Activated CD4-positive, alpha-beta T cell treated with anti-CD3 and anti-CD28 coated beads, Interleukin-2, amount 10 ng/mL, durations not matched to agents 24 days and 14 days (primary cell): ENCODE measurements at regions not wholly inside any gene's neighbourhood (a gene's known extent, or its start where the extent isn't known, plus 50 kb on each side); places are given as distances from the start of the nearest gene placed in this dataset.

ENCODE experiments used
- DNase-seq: peaks from one replicate; pipeline ENCODE4 v3.0.0; 2022
- H3K27ac Mint-ChIP-seq: one replicate; pipeline ENCODE4 v1.8.0; 2022; ENCODE audit warnings: mild to moderate bottlenecking, mixed read lengths
- H3K27me3 Mint-ChIP-seq: one replicate; pipeline ENCODE4 v1.8.0; 2022; ENCODE audit warnings: mixed read lengths
- H3K36me3 Mint-ChIP-seq: one replicate; pipeline ENCODE4 v1.8.0; 2022; ENCODE audit warnings: low read depth, mild to moderate bottlenecking, mixed read lengths
- H3K4me1 Mint-ChIP-seq: one replicate; pipeline ENCODE4 v1.8.0; 2021; ENCODE audit warnings: mixed read lengths
- H3K4me3 Mint-ChIP-seq: one replicate; pipeline ENCODE4 v1.8.0; 2022; ENCODE audit warnings: mild to moderate bottlenecking, moderate library complexity, mixed read lengths
- H3K9me3 Mint-ChIP-seq: one replicate; pipeline ENCODE4 v1.8.0; 2021; ENCODE audit warnings: mixed read lengths
- intact Hi-C: fragments of 100-400 bp; cut with micrococcal nuclease; formaldehyde crosslinking; loops from one replicate; pipeline ENCODE4 v1.15.1; 2023

GRCh38 chr2:223199531-223200515, 147.8 kb downstream of the KCNE4 start:
- Mint-ChIP-seq H3K4me3 (no peak overlapping the region), H3K9me3 (no peaks in the 10 kb centered on the region), H3K4me1 (no peaks in the 10 kb centered on the region), H3K27me3 (no peaks in the 10 kb centered on the region), H3K27ac (no peak overlapping the region), H3K36me3 (no peaks in the 10 kb centered on the region)
- no peak for DNase-seq
- intact Hi-C loops = no loop called here

DNA sequence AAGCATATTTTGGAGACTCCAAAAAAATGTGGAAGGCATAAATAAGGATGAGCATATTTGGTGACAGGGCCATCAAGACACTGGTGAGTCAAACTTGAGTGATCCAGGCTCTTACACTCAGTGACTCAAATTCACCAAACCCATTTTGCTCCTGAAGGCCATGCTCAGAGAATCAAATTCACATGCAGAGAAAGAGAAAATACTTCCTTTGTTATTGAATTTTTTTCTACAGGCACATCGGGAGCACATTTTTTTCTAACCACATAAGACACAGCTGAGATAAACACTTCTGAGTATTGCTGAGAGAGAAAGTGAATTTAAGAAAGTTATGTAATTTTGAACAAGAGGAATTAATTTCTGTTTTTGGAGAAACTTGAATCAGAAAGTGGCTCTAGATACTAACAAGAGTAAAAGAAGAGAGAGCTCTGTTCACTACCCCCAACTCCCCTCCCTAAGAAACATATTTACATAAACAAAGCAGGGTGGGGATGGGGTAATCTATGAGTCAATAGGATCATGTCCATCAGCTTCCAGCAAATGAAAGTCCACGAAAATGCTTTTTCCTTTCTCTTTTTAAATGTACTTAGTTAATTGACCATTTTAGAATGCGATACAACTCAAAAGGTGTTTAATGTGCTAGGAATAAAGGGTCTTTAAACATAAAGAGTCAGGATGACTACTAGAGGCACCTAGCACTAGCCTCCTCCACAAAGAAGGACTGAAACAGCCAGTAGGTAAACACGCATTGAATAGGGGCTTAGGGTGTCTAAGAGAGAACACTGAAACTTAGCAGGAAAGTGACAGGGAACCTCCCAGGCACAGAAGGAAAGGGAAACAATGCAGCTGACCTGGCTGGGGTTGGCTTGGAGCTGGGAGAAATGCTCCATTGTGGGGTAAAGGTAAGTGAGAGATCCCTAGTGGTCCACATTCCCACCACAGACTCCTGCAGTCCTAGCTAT, 152.3 kb downstream of the KCNE4 start:
- intact Hi-C loops = no loop called here
- H3K27ac Mint-ChIP-seq = no peak overlapping the region
- H3K36me3 Mint-ChIP-seq = no peaks in the 10 kb centered on the region
- DNase-seq = no peak
- no peaks in the 10 kb centered on the region for H3K9me3 Mint-ChIP-seq
- no peaks in the 10 kb centered on the region for H3K4me1 Mint-ChIP-seq
- H3K4me3 Mint-ChIP-seq = no peak overlapping the region
- H3K27me3 Mint-ChIP-seq = no peaks in the 10 kb centered on the region

DNA sequence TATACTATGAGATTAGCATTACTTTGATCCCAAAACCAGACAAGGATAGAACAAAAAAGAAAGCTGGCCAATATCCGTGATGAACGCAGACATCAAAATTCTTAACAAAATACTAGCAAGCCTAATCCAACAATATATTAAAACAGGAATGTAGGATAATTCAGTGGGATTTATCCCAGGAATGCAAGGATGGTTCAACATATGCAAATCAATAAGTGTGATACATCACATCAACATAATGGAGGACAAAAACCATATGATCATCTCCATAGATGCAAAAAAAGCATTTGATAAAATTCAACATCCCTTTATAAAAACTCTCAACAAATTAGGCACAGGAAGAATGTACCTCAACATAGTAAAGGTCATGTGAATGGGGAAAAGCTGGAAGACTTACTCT, 158.5 kb downstream of the KCNE4 start:
- Mint-ChIP-seq H3K4me3 (no peak overlapping the region), H3K4me1 (no peaks in the 10 kb centered on the region), H3K27me3 (no peaks in the 10 kb centered on the region), H3K36me3 (no peaks in the 10 kb centered on the region), H3K9me3 (no peaks in the 10 kb centered on the region), H3K27ac (no peak overlapping the region)
- DNase-seq = no peak
- intact Hi-C loops = no loop called here

- no peaks in the 10 kb centered on the region for H3K4me1 Mint-ChIP-seq
- no peaks in the 10 kb centered on the region for H3K36me3 Mint-ChIP-seq
- H3K4me3 Mint-ChIP-seq = no peak overlapping the region
- no peaks in the 10 kb centered on the region for H3K9me3 Mint-ChIP-seq
- no peak overlapping the region for H3K27ac Mint-ChIP-seq
- DNase-seq = no peak
- no peaks in the 10 kb centered on the region for H3K27me3 Mint-ChIP-seq
- intact Hi-C loops = no loop called here
Observed at GRCh38 chr2:223214394-223215253, 162.6 kb downstream of the KCNE4 start.

DNA sequence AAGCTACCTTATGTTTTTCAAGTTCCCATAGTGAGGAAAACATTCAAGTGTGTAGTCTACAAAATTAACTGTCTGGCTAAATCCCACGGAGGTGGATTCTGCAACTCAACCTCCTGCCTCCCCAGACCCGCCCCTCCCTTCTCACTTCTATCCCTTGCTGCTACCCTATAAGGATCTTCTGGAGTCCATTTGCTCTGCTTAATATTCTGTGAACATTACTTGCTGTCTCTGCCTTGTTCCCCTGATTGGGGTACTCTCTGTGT, 163.2 kb downstream of the KCNE4 start:
- H3K27ac Mint-ChIP-seq = no peak overlapping the region
- H3K9me3 Mint-ChIP-seq = no peaks in the 10 kb centered on the region
- no peaks in the 10 kb centered on the region for H3K36me3 Mint-ChIP-seq
- intact Hi-C loops = no loop called here
- no peaks in the 10 kb centered on the region for H3K27me3 Mint-ChIP-seq
- H3K4me1 Mint-ChIP-seq = no peaks in the 10 kb centered on the region
- DNase-seq = no peak
- no peak overlapping the region for H3K4me3 Mint-ChIP-seq

DNA sequence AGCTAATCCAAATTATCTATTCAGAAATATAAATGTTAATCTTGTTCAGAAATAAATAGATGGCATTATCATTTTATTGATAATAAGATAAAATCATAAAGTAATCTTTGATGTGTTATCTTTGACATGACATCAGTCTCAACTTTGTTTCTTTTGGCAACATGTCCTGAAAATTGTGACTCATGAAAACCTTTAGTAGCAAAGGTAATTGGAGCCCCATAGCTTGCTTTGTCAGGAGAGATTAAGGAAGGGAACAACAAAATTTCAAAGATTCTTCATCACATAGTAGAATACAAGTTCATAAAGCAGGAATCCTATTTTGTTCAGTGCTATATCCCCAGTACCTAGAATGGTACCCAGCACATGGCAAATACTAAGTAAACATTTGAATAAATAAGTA, 165.4 kb downstream of the KCNE4 start:
- intact Hi-C loops = no loop called here

DNA sequence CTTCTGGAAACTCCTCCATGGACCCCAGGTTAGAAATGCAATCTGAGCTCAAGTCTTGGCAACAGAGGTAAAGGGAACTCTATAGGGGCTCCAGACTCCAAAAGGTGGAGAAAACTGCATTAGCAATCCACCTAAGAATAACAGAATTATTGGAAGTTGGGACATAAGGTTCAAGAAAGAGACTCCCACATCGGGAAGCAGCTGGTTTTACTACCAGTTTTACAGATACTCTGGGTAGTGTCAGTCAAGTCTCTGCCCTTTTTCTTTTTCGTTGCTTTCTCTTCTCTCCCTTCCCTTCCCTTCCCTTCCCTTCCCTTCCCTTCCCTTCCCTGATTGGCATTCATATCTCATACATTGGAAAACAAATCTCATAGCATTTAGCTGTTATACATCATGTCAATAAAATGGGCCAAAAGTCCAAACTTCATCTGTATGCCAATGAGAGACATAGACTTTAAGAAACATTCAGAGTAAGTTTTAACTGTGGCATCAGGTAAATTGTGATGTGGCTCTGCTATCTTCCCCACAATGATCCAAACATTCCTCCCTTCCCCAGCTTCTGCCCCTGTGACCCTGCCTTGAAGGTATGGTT, 166.7 kb downstream of the KCNE4 start:
- intact Hi-C loops = no loop called here
- no peaks in the 10 kb centered on the region for H3K36me3 Mint-ChIP-seq
- DNase-seq = no peak
- H3K4me3 Mint-ChIP-seq = no peak overlapping the region
- H3K9me3 Mint-ChIP-seq = no peaks in the 10 kb centered on the region
- H3K27ac Mint-ChIP-seq = no peak overlapping the region
- no peaks in the 10 kb centered on the region for H3K27me3 Mint-ChIP-seq
- no peaks in the 10 kb centered on the region for H3K4me1 Mint-ChIP-seq

More for the DNA sequence above, 165.4 kb downstream of the KCNE4 start:
- Mint-ChIP-seq H3K27ac (no peak overlapping the region), H3K27me3 (no peaks in the 10 kb centered on the region), H3K4me1 (no peaks in the 10 kb centered on the region), H3K4me3 (no peak overlapping the region), H3K9me3 (no peaks in the 10 kb centered on the region), H3K36me3 (no peaks in the 10 kb centered on the region)
- DNase-seq = no peak

- no peaks in the 10 kb centered on the region for H3K4me1 Mint-ChIP-seq
- intact Hi-C loops = no loop called here
- H3K27me3 Mint-ChIP-seq = no peaks in the 10 kb centered on the region
- H3K36me3 Mint-ChIP-seq = no peaks in the 10 kb centered on the region
- H3K9me3 Mint-ChIP-seq = no peaks in the 10 kb centered on the region
- no peak overlapping the region for H3K27ac Mint-ChIP-seq
- H3K4me3 Mint-ChIP-seq = no peak overlapping the region
- DNase-seq = no peak
Observed at GRCh38 chr2:223219872-223220657, 168.1 kb downstream of the KCNE4 start.

- Mint-ChIP-seq H3K36me3 (no peaks in the 10 kb centered on the region), H3K27ac (no peak overlapping the region), H3K4me3 (no peak overlapping the region), H3K9me3 (no peaks in the 10 kb centered on the region), H3K4me1 (no peaks in the 10 kb centered on the region), H3K27me3 (no peaks in the 10 kb centered on the region)
- no peak for DNase-seq
- intact Hi-C loops = no loop called here
Observed at GRCh38 chr2:223220658-223220925, 168.6 kb downstream of the KCNE4 start.

- Mint-ChIP-seq H3K27me3 (no peaks in the 10 kb centered on the region), H3K36me3 (no peaks in the 10 kb centered on the region), H3K9me3 (no peaks in the 10 kb centered on the region), H3K27ac (no peak overlapping the region), H3K4me1 (no peaks in the 10 kb centered on the region), H3K4me3 (no peak overlapping the region)
- intact Hi-C loops = no loop called here
- no peak for DNase-seq
Observed at GRCh38 chr2:223221139-223221835, 169.3 kb downstream of the KCNE4 start.

- Mint-ChIP-seq H3K36me3 (no peaks in the 10 kb centered on the region), H3K9me3 (no peaks in the 10 kb centered on the region), H3K27me3 (no peaks in the 10 kb centered on the region), H3K4me1 (no peaks in the 10 kb centered on the region), H3K4me3 (no peak overlapping the region), H3K27ac (no peak overlapping the region)
- intact Hi-C loops = no loop called here
- no peak for DNase-seq
Observed at GRCh38 chr2:223222397-223222796, 170.4 kb downstream of the KCNE4 start.

DNA sequence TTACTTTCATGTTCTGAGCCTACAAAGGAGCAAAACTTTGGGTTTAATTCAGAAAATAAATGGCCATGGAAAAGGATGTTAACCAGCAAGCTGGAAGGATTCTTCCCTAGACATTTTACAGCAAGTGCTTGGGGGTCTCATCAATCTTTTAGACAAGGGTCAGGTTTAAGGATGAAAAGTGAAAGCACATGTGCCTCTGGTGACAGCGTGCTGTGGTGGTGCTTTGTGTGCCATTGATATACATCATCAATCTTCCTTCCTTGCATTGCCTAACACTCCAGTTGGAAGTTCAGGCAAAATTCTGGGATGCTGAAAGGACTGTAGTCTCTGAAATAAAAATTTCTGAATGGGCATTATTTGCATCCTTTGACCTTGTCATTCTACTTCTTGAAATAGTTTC, 171.2 kb downstream of the KCNE4 start:
- H3K9me3 Mint-ChIP-seq = no peaks in the 10 kb centered on the region
- no peak overlapping the region for H3K27ac Mint-ChIP-seq
- no peaks in the 10 kb centered on the region for H3K36me3 Mint-ChIP-seq
- H3K4me1 Mint-ChIP-seq = no peaks in the 10 kb centered on the region
- intact Hi-C loops = no loop called here
- no peaks in the 10 kb centered on the region for H3K27me3 Mint-ChIP-seq
- no peak overlapping the region for H3K4me3 Mint-ChIP-seq
- DNase-seq = no peak
